Suprapubic skin (tissue), 4 donors: ENCODE measurements at regions not wholly inside any gene's neighbourhood (a gene's known extent, or its start where the extent isn't known, plus 50 kb on each side); places are given as distances from the start of the nearest gene placed in this dataset.

Experiments used
- DNase-seq, 2 donors: peaks; one replicate each; pipeline ENCODE4 v3.0.0-alpha.2; 2019; ENCODE audit warnings: low spot score in 2 of 2
- H3K27ac ChIP-seq: fragments of 200-600 bp; sonication (generic); one replicate; pipeline ENCODE4 v1.5.1; 2019
- H3K27me3 ChIP-seq: fragments of 200-600 bp; sonication (generic); one replicate; pipeline ENCODE4 v1.5.1; 2019
- H3K36me3 ChIP-seq: fragments of 200-600 bp; sonication (generic); one replicate; pipeline ENCODE4 v1.5.1; 2019
- H3K4me1 ChIP-seq: fragments of 200-600 bp; sonication (generic); one replicate; pipeline ENCODE4 v1.5.1; 2019
- H3K4me3 ChIP-seq: fragments of 200-600 bp; sonication (generic); one replicate; pipeline ENCODE4 v1.5.1; 2019; ENCODE audit warnings: mild to moderate bottlenecking
- H3K9me3 ChIP-seq: fragments of 200-600 bp; sonication (generic); one replicate; pipeline ENCODE4 v1.5.1; 2019
- CTCF ChIP-seq, 2 donors: fragments of 200-600 bp in 1 of 2; fragments of 450-650 bp in 1 of 2; sonication (generic) in 1 of 2; IDR thresholded peaks; one replicate each; pipeline ENCODE4 v1.5.1; 2016 to 2019; ENCODE audit warnings: antibody characterized with exemption in 2 of 2, mild to moderate bottlenecking in 1 of 2, moderate library complexity in 1 of 2
- EP300 ChIP-seq: sonication (generic); formaldehyde crosslinking; IDR thresholded peaks from one replicate; pipeline ENCODE4 v1.6.1; 2017; ENCODE audit warnings: antibody characterized with exemption
- POLR2A ChIP-seq, 2 donors: fragments of 450-650 bp; IDR thresholded peaks; one replicate each; pipeline ENCODE4 v1.6.1; 2017; ENCODE audit warnings: antibody characterized with exemption in 2 of 2, mild to moderate bottlenecking in 2 of 2, moderate library complexity in 2 of 2
- POLR2AphosphoS5 ChIP-seq, 3 donors: sonication (generic); formaldehyde crosslinking; IDR thresholded peaks; one replicate each; pipeline ENCODE4 v1.6.1; 2017; ENCODE audit warnings: antibody characterized with exemption in 3 of 3
- WGBS: methylation state at CpG from one replicate; pipeline ENCODE4 v1.1.5; 2018; 5-methylcytosine and 5-hydroxymethylcytosine counted together

GRCh38 chr22:22983123-22983522 lies 87.2 kb upstream of the GNAZ start:
- Histone ChIP-seq H3K9me3 (no peaks in the 10 kb centered on the region), H3K4me1 (no peaks in the 10 kb centered on the region), H3K27ac (no peak overlapping the region), H3K36me3 (no peaks in the 10 kb centered on the region), H3K4me3 (no peak overlapping the region), H3K27me3 (no peaks in the 10 kb centered on the region)
- no peak for DNase-seq
- TF ChIP-seq POLR2A (IDR thresholded peaks at IDR 0.05): no peak
- no peak for TF ChIP-seq CTCF (IDR thresholded peaks at IDR 0.05)
- TF ChIP-seq EP300: no peak
- no peak for TF ChIP-seq POLR2AphosphoS5 (IDR thresholded peaks at IDR 0.05)
- WGBS: 75% methylated on average over 2 of the region's 2 CpGs

- Histone ChIP-seq H3K27ac (no peak overlapping the region), H3K4me1 (no peaks in the 10 kb centered on the region), H3K4me3 (no peak overlapping the region), H3K36me3 (no peaks in the 10 kb centered on the region), H3K9me3 (no peaks in the 10 kb centered on the region), H3K27me3 (no peaks in the 10 kb centered on the region)
- 63% methylated on average over 1 of the region's 1 CpG for WGBS
- TF ChIP-seq CTCF (IDR thresholded peaks at IDR 0.05): no peak
- no peak for TF ChIP-seq EP300
- no peak for TF ChIP-seq POLR2A (IDR thresholded peaks at IDR 0.05)
- no peak for TF ChIP-seq POLR2AphosphoS5 (IDR thresholded peaks at IDR 0.05)
- DNase-seq: no peak
These were observed 86.5 kb upstream of the GNAZ start for GRCh38 chr22:22983816-22984215.

- WGBS: 73% methylated on average over 2 of the region's 2 CpGs
- DNase-seq: no peak
- no peaks in the 10 kb centered on the region for H3K9me3 ChIP-seq
- H3K27ac ChIP-seq: no peak overlapping the region
- H3K36me3 ChIP-seq: no peaks in the 10 kb centered on the region
- no peaks in the 10 kb centered on the region for H3K4me1 ChIP-seq
- no peaks in the 10 kb centered on the region for H3K27me3 ChIP-seq
- H3K4me3 ChIP-seq: no peak overlapping the region
- TF ChIP-seq EP300: no peak
- TF ChIP-seq POLR2A (IDR thresholded peaks at IDR 0.05): no peak
- TF ChIP-seq POLR2AphosphoS5 (IDR thresholded peaks at IDR 0.05): no peak
- TF ChIP-seq CTCF (IDR thresholded peaks at IDR 0.05): no peak
These were observed 85.4 kb upstream of the GNAZ start for GRCh38 chr22:22984967-22985366.

GRCh38 chr22:22986008-22986407 lies 84.3 kb upstream of the GNAZ start:
- no peaks in the 10 kb centered on the region for H3K4me1 ChIP-seq
- no peak for DNase-seq
- H3K27ac ChIP-seq: no peak overlapping the region

GRCh38 chr22:22986640-22987039 lies 83.7 kb upstream of the GNAZ start:
- no peaks in the 10 kb centered on the region for H3K4me1 ChIP-seq

More at GRCh38 chr22:22986008-22986407, 84.3 kb upstream of the GNAZ start:
- Histone ChIP-seq H3K36me3 (no peaks in the 10 kb centered on the region), H3K4me3 (no peak overlapping the region), H3K27me3 (no peaks in the 10 kb centered on the region), H3K9me3 (no peaks in the 10 kb centered on the region)
- 81% methylated on average over 2 of the region's 2 CpGs for WGBS
- TF ChIP-seq POLR2A (IDR thresholded peaks at IDR 0.05): no peak
- no peak for TF ChIP-seq CTCF (IDR thresholded peaks at IDR 0.05)
- no peak for TF ChIP-seq EP300
- no peak for TF ChIP-seq POLR2AphosphoS5 (IDR thresholded peaks at IDR 0.05)

More at GRCh38 chr22:22986640-22987039, 83.7 kb upstream of the GNAZ start:
- Histone ChIP-seq H3K27ac (no peak overlapping the region), H3K36me3 (no peaks in the 10 kb centered on the region), H3K9me3 (no peaks in the 10 kb centered on the region), H3K27me3 (no peaks in the 10 kb centered on the region), H3K4me3 (no peak overlapping the region)
- TF ChIP-seq POLR2A (IDR thresholded peaks at IDR 0.05) (no peak), POLR2AphosphoS5 (IDR thresholded peaks at IDR 0.05) (no peak), EP300 (no peak), CTCF (IDR thresholded peaks at IDR 0.05) (no peak)
- no peak for DNase-seq
- WGBS: 74% methylated on average over 3 of the region's 3 CpGs
